NCI-H2227 (cell line): ENCODE measurements at regions not wholly inside any gene's neighbourhood (a gene's known extent, or its start where the extent isn't known, plus 50 kb on each side); places are given as distances from the start of the nearest gene placed in this dataset.
A peak's percentile ranks its signal among the peaks of the same experiment; 100 is the strongest.

Experiments
- DNase-seq: peaks from one replicate; lab custom pipeline; 2025; ENCODE audit not compliant: unreplicated experiment; lab: John Stamatoyannopoulos, UW

DNA sequence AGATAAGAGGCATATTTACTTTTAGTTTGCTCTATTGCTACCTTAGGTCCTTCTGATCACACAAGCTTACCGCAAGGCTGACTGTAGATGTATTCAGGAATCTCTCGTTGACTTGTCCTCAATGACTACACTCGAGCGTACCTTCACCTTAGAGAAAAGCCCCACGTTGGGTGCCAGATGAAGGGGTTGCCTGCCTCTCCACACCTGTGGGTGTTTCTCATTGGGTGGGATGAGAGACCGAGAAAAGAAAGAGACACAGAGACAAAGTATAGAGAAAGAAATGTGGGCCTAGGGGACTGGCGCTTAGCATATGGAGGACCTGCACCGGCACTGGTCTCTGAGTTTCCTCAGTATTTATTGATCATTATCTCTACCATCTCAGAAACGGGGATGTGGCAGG is 51.8 kb downstream of the ASCL4 start:
- no peak for DNase-seq

DNA sequence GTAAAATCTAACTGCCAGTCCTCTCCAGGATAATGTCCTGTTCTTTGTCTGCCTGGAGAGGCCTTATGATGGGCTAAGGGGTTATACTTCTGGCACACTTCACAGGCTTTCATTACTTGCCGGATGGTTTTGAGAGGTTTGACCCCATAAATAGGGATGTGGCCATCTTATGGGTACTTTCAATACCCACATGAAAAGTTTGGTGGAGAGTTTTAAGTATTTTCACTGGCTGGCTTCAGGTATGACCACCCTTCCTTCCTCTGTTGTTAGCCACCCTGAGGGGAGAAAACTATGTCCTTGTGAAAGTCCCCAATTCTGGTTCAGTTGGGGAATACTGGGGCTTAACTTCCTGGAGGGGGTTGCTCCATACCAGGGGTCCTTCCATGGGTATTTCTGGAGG is 54.8 kb downstream of the ASCL4 start:
- DNase-seq = no peak

DNA sequence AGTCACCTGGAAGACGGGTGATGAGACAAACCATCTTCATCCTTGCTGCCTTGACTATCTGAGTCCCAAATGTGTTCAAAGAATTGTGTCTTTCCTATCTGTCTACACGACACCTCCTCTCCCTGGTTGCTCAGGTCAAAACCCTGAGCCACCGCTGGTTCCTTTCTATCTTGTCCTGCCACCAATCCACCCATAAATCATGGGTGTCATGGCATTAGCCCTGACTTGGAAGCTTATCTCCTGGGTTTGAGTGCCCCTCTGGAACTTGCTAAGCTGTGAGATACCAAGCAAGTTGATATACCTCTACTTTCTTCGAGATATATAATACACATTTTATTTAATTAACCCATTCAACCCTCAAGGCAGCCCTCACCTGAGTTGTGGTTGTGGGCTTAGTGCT is 57.9 kb downstream of the ASCL4 start:
- DNase-seq = no peak

DNA sequence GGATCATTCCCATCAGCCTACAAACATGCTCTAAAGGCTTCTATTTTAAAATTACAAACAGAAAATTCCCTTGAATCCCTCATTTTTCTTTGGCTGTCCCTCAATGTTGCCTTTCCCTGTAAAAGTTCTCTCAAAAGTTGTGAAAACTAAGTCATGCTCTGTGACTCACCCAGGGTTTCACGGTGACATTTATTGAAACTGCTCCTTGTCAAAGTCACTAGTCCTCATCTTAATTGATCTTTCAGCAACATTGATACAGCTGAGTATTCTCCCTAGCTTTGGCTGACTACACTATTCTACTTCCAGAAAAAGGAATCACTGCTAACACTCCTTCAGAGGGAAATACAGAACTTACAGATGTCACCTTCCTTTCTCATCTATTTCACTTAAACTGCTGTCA is 65.7 kb downstream of the ASCL4 start:
- no peak for DNase-seq

DNA sequence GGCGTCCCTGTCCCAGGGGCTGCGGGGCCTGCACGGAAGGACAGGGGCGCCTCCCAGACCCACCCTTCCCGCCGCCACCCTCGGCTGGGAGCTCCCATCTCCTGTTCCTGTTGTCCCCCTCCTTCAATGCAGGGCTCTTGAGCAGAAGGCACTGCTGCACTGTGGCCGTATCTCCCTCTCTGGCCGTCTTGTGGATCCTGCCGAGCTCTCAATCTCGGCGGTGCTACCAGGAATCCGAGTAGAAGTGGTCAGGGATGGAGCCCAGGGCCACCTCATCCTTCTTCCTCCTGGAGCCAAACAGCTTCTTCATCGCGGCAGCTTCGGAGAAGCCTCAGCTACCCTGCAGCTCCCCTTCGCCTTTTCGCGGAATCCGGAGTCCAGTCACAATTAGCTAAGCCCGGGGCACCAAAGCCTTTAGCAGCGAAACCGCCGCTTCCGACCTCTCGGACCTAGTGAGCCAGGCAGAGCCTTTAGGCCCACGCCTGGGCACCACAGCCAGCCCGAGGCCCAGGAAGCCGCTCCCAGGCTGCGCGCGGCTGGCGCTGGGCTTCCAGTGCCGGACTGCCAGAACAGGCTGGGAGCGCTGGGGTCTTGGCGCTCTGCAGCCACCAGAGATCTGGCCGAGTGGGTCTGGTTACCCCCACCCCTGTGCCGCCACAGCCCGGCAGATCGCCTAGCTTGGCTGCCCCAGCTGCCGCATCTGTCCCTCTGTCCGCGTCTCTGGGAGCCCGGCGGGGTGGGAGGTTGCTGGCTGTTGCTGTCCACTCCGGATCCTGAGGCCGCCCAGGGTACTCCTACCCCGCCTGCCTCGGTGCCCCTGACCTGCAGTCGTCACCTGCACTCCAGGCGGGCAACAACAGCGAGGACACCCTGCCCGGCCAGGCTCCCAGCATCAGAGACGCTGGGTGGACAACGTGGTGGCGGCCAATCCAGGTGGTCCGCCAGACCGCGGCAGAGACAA is 69.1 kb downstream of the ASCL4 start:
- peak; percentile 11 for DNase-seq

DNA sequence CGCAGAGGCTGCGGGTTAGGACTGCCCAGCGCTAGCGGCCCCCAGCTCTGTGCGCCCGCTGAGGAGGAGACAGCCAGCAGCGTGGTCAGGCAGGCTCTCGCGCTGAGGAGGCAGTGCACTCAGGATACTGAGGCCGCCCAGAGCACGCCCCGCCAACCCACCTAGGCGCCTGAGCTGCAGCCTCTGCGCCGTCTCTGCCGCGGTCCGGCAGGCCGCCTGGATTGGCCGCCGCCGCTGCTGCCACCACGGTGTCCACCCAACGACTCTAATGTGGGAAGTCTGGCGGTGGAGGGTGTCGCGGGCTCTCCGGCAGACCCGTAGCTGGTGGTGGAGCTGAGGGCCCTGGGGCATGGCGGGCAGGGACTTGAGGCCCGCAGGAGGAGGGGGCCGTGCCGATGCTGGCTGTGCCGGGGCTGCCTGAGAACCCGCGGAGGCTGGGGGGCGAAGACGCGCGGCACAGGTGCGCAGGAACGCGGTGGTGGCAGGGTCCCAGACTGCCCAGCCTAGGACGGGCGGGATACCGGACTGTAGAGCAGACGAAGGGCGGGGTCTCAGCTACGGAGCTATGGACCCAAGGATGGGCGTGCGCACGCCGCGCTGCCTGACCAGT is 69.9 kb downstream of the ASCL4 start:
- DNase-seq = peak; percentile 25

DNA sequence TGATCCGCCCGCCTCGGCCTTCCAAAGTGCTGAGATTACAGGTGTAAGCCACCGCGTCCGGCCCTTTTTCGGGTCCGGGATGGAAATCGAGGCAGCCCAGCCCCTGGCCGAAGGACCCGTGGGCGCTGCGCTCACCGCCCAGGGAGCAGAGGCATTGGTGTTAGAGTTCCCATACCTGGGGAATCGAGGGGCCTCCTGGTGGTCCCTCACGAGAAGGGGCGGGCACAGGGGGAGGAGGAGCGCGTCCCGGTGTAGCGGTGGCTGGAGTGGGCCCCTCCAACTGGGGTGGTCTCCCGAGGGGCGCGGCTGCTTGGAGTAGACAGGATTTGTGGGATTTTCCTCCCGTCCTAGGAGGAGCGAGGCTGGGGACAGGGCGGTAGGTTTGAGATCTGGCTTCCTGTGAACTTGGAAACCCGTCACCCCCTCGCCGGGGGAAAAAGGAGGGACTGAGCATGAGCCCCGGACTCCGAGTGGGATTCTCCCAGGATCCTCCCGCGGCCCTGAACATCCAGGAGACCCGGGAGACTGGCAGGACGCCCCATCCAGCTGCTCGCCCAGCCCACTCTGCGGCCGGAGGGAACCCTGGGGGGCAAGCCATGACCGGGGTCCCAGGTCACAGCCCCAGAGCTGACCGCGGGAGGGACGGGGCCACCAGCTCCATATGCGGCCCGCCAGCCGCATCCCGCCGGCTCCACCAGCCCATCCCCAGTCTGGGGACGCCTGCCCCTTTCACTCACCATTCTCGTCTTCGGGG is 70.9 kb downstream of the ASCL4 start:
- no peak for DNase-seq

DNA sequence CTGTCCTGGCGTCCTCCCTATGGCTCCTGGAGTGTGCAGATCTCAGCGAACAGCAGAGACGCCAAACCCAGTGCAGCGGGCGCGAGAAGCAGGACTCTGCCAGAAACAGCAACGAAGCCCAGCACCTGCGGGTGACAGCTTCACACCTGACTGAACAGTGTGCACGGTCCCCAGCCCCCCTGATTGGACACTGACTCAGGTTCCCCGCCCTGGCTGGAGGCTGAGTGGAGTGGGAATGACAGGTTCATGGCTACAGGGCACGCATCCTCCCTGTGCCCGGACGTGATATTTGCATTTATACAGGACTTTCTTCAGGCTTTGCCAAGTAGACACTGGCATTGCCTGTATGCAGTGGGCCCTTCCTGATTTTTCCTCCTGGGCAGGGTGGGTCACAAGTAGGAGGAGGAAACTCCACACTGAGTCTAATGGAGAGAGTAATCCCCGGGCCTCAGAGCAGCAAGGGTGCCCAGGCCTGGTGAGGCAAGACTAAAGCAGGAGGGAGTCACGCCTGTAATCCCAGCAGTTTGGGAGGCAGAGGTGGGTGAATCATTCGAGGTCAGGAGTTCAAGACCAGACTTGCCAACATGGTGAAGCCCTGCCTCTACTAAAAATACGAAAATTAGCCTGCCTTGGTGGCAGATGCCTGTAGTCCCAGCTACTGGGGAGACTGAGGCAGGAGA is 71.6 kb downstream of the ASCL4 start:
- peak; percentile 11 for DNase-seq

DNA sequence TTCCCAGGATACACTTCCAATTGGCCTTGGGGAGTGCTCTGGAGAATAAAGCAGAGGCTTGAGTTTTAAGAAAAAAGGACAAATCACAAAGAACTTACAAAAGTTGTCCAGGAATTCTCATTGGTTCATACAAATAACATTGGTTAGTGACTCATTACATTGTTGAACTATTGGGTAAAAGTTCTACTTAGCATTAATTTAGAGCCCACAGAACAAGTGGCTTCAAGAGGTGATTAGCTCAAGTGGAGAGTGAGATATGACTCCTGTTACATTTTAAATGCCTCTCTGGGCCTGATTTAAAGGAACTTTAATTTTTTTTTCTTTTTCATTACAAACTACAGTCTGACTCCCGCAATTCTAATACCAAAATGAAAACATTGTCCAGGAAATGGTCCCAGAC is 72.9 kb downstream of the ASCL4 start:
- no peak for DNase-seq

DNA sequence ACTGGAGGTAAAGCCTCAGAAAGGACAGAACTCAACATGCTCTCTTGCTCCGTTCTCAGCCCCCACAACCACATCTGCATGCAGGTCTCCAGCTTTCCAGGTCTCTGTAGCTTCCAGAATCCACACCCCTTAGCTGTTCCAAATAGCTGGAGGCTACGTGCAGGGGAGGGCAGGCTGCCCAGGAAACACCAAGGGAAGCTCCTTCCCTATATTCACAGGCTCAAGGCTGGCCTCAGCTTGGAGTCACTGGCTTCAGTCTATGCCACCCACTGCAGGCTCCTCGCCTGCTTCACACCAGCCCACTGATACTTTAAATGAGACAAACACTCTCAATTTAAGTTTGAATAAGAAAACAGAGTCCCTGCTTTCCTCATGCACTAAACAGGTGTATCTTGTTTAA is 73.3 kb downstream of the ASCL4 start:
- DNase-seq = no peak

DNA sequence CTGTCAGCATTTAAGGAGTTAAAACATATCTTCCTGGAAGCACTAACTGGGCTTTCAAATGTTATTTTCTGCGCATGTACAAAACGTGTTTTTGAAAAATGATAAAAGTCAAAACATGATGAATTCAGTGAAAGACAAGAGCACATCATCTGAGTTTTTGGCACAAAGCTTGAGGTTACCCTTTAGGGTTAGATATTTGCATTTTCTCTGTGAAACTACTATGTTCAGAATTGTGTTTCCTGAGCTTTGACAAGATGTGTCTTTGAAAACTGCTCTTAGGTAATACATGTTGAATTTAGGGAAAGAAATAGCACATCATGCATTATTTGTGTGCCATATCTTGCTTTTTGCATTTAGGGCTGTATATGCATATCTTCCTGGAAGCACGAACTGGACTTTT is 79.0 kb downstream of the ASCL4 start:
- DNase-seq = no peak

DNA sequence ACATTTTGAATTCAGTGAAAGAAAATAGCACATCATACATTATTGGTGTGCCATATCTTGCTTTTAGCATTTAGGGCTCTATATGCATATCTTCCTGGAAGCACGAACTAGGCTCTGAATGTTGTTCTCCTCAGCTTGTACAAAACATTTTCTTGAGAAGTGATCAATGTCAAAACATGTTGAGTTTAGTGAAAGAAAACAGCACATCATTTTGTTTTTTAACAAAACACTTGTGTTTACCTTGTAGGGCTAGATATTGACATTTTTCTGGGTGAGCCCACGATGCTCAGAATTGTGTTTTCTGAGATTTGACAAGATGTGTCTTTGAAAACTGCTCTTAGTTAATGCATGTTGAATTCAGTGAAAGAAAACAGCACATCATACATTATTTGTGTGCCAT is 81.0 kb downstream of the ASCL4 start:
- no peak for DNase-seq

DNA sequence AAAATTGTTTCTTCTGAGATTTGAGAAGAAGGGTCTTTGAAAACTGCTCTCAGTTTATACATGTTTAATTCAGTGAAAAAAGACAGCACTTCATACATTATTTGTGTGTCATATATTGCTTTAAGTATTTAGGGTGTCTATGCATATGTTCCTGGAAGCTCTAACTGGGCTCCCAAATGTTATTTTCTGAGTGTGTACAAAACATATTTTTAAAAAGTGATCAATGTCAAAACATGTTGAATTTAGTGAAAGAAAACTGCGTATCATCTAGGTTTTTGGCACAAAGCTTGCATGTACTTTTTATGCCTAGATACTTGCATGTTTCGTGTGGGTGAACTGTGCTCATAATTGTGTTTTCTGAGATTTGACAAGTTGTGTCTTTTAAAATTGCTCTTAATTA is 81.6 kb downstream of the ASCL4 start:
- no peak for DNase-seq

DNA sequence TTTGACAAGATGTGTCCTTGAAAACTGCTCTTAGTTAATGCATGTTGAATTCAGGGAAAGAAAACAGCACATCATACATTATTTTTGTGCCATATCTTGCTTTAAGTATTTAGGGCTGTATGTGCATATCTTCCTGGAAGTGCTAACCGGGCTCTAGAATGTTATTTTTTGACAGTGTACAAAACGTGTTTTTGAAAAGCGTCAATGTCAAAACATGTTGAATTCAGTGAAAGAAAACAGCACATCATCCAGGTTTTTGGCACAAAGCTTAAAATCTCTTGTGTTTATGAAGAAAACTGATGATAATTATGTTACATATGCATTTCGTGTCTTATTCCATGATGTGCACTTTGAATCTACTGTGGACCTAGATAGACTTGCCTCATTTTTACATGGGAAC is 82.7 kb downstream of the ASCL4 start:
- no peak for DNase-seq

DNA sequence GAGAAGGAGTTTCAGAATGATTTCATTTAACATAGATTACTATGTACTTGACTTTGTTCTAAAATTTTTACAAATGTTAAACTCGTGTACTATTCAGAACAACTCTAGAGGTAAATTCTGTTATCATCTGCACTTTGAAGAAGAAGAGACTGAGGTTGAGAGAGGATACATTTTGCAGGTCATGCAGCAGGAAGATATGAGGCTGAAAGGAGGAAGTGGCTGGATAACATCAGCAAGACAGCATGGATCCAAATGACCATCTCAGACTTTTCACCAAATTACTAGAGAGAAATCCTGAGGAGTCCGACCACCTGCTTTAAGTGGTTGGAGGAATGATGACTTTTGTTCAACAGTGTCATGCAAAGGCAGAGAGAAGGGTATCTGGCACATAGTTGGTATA is 84.9 kb downstream of the ASCL4 start:
- no peak for DNase-seq

DNA sequence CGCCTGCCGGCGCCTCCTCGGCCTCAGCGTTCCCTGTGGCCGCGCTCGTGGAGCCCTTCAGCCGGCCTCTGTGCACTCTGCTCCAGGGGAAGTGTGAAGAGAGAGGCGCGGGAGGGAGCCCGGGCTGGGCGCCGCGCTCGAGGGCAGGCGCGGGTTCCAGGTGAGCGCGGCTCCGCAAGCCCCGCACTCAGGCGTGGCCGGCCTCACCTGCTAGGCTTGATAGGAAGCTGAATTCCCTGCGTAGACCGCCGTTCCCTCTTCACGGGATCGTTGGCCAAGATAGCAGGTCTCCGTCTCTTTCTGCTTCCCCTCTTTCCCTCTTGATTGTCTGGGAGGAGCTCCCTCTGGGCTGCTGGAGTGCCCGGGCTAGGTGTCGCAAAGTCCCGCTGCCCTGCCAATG is 89.7 kb downstream of the ASCL4 start:
- DNase-seq = peak; percentile 23

DNA sequence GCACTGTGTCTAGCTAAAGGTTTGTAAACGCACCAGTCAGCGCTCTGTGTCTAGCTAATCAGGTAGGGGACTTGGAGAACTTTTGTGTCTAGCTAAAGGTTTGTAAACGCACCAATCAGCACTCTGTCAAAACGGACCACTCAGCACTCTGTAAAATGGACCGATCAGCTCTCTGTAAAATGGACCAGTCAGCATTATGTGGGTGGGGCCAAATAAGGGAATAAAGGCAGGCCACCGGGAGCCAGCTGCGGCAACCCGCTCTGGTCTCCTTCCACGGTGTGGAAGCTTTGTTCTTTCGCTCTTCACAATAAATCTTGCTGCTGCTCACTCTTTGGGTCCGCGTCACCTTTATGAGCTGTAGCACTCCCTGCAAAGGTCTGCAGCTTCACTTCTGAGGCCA is 90.2 kb downstream of the ASCL4 start:
- peak; percentile 17 for DNase-seq

DNA sequence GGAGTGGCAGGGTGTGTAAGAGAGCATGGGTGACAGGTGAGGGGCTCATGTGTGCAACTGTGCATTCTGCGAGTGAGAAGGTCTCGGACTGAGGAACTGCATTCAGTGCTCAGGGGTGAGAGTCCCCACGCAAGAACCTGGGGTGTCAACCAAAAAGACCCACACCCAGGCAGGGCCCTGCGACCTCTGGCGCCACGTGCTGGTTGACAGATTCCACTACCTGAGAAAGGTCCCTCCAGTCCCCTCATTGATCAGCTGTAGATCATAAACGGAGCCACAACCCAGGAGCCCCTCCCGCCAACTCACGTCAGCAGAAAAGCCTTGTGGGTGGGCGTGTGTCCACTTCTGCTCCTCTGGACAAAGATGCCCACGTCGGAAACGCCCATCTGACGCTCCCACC is 98.7 kb downstream of the ASCL4 start:
- DNase-seq = peak; percentile 13

DNA sequence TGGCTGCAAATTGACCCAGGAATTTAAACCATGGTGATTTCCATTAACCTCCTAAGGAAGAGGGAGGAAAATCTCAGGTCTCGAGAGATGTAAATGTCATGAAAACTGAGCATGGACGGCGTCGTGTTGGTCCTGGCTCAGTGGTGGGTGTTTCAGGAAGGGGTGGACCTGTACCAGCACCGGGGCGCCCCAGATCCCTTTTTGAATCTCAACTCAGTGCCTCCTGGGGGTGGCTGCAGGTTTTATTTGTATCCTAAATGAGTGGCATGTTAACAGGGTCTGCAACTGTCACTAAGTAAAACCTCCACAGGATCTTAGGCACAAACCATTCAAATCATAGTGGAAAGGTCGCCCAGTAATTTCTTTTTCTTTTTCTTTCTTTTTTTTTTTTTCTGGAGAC is 101.3 kb downstream of the ASCL4 start:
- DNase-seq = no peak

DNA sequence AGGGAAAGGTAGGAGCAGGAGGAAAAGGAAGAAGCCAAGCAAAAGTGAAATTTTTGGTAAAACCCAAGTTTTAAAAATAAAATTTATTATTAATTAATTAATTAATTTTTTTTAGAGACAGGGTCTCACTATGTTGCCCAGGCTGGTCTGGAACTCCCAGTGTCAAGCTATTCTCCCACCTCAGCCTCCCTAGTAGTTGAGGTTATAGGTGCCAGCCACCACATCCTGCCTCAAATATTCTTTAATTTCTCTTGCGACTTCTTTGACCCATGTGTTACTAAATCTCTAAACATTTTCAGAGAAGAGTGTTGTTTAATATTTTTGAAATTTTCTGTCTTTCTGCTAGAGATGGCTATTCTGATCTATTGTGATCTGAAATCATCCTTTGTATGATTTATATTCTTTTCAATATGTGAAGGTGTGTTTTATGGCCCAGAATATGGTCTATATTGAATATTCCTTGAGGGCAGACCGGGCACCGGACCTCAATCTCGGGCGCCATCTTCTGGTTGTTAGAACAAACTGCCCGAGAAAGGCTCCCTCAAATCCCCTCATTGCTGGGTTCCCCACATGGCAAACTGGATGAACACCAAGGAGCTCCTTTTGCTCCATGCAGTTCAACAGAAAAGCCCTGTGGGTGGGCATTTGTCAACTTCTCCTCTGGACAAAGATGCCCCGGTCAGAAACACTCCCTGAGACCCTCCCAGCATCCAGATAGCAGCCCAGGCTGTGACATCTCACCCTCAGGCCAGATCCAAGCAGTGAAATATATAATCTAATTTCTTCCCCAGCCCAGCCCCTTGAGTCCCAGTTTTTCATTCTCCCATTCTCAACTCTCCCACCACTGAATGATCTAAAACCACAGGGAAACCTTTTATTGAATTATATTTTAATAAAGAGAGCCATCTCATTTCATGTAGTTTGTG is 110.5 kb downstream of the ASCL4 start:
- peak; percentile 82 for DNase-seq
